ENCODE measurements at regions not wholly inside any gene's neighbourhood (a gene's known extent, or its start where the extent isn't known, plus 50 kb on each side); places are given as distances from the start of the nearest gene placed in this dataset.

DNA sequence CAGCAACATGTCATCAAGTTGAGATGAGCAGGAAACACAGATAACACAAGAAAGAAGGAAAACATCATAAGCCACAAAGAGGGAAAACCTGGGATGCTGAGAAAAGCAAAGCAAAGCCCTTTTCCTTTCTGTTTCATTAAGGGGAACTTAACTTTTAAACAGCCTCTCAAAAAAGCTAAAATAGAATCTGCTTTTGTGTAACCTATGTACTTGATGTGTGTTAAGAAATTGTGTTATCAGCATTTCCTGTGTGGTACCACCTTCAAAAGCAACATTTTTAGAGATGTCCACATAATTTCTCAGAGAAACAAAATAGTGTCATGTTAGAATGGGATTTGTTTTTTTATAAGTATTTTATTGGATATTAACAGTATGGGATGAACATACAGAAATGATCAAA lies 206.2 kb downstream of the IL20RB start:
- TF ChIP-seq MYC (IDR thresholded peaks at IDR 0.05; ENCODE audit: borderline replicate concordance, low read length) (no peak), POLR2A (IDR thresholded peaks at IDR 0.05; ENCODE audit: low read length) (no peak), CTCF (IDR thresholded peaks at IDR 0.05) (no peak), PHF8 (IDR thresholded peaks at IDR 0.05; ENCODE audit: borderline replicate concordance, low read depth) (no peak), CHD2 (IDR thresholded peaks at IDR 0.05; ENCODE audit: low read length, partially characterized antibody) (no peak), JUNB (IDR thresholded peaks at IDR 0.05) (no peak), ESRRA (IDR thresholded peaks at IDR 0.05; ENCODE audit: borderline replicate concordance, low read length) (no peak), EP300 (IDR thresholded peaks at IDR 0.05) (no peak), CBX2 (IDR thresholded peaks at IDR 0.05; ENCODE audit: borderline replicate concordance, low read depth) (no peak), HDAC2 (IDR thresholded peaks at IDR 0.05) (no peak), RCOR1 (IDR thresholded peaks at IDR 0.05; ENCODE audit: low read depth, low read length) (no peak), SMC3 (IDR thresholded peaks at IDR 0.05) (no peak)
- TF ChIP-seq, protein P1, sequence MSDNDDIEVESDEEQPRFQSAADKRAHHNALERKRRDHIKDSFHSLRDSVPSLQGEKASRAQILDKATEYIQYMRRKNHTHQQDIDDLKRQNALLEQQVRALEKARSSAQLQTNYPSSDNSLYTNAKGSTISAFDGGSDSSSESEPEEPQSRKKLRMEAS (IDR thresholded peaks at IDR 0.05), result no peak
- TF ChIP-seq, protein P2, sequence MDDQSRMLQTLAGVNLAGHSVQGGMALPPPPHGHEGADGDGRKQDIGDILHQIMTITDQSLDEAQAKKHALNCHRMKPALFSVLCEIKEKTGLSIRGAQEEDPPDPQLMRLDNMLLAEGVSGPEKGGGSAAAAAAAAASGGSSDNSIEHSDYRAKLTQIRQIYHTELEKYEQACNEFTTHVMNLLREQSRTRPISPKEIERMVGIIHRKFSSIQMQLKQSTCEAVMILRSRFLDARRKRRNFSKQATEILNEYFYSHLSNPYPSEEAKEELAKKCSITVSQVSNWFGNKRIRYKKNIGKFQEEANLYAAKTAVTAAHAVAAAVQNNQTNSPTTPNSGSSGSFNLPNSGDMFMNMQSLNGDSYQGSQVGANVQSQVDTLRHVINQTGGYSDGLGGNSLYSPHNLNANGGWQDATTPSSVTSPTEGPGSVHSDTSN (IDR thresholded peaks at IDR 0.05), result no peak

Measured in A549 (cell line).